IMR-90 (cell line): ENCODE measurements at regions not wholly inside any gene's neighbourhood (a gene's known extent, or its start where the extent isn't known, plus 50 kb on each side); places are given as distances from the start of the nearest gene placed in this dataset.

Source experiments
- ATAC-seq: fragments of 200-7000 bp; cut with Tn5 transposase; 2 replicates; pipeline ENCODE4 v1.9.1; 2020; ENCODE audit warnings: low read depth, mild to moderate bottlenecking, moderate library complexity
- BruUV-seq: library from RNA; stranded (reverse); fragments of 400-500 nt; replicated peaks from 2 replicates; lab custom pipeline; 2021; lab: Mats Ljungman, UMichigan
- CTCF ChIA-PET: fragments of 300-600 bp; formaldehyde crosslinking; extraction: SDS; loops from one replicate; lab custom pipeline; 2021; ENCODE audit warnings: antibody characterized with exemption; lab: Yijun Ruan, JAX
- POLR2A ChIA-PET: fragments of 300-600 bp; sonication (Branson Sonifier 250); formaldehyde crosslinking; loops from one replicate; lab custom pipeline; 2022; ENCODE audit warnings: antibody characterized with exemption; ENCODE audit not compliant: unreplicated experiment; lab: Charles Lee
- DNase-seq: peaks from one replicate; pipeline ENCODE4 v3.0.0; 2013
- H2AFZ ChIP-seq: replicated peaks from 2 replicates; pipeline ENCODE3; 2013; ENCODE audit warnings: low read length, mild to moderate bottlenecking; ENCODE audit not compliant: poor library complexity
- H2AK5ac ChIP-seq: 2 replicates; pipeline ENCODE4 v1.6.1; 2013; ENCODE audit warnings: low read depth, low read length, inconsistent platforms
- H2AK9ac ChIP-seq: replicated peaks from 2 replicates; pipeline ENCODE3; 2013; ENCODE audit warnings: mild to moderate bottlenecking, low read depth, low read length, moderate library complexity; ENCODE audit not compliant: poor library complexity
- H2BK120ac ChIP-seq: 2 replicates; pipeline ENCODE4 v1.6.1; 2013; ENCODE audit warnings: low read depth, low read length, inconsistent platforms
- H2BK15ac ChIP-seq: 3 replicates; pipeline ENCODE4 v1.6.1; 2013; ENCODE audit warnings: low read depth, low read length, inconsistent platforms
- H2BK20ac ChIP-seq: 2 replicates; pipeline ENCODE4 v1.6.1; 2013; ENCODE audit warnings: low read depth, mild to moderate bottlenecking, inconsistent platforms, low read length, moderate library complexity
- H2BK5ac ChIP-seq: 2 replicates; pipeline ENCODE4 v1.6.1; 2013; ENCODE audit warnings: mild to moderate bottlenecking, low read depth, low read length, inconsistent platforms; ENCODE audit not compliant: poor library complexity, severe bottlenecking
- H3K14ac ChIP-seq: replicated peaks from 2 replicates; pipeline ENCODE4 v1.6.1; 2013; ENCODE audit warnings: low read depth, low read length, inconsistent platforms
- H3K18ac ChIP-seq: 2 replicates; pipeline ENCODE4 v1.6.1; 2013; ENCODE audit warnings: low read depth, low read length, control low read depth
- H3K23ac ChIP-seq: 2 replicates; pipeline ENCODE4 v1.6.1; 2013; ENCODE audit warnings: low read depth, low read length, inconsistent platforms
- H3K27ac ChIP-seq: 2 replicates; pipeline ENCODE4 v1.5.1; 2013; ENCODE audit warnings: mild to moderate bottlenecking, control low read depth, low read length; ENCODE audit not compliant: insufficient read depth
- H3K27me3 ChIP-seq: 2 replicates; pipeline ENCODE4 v1.6.1; 2013; ENCODE audit warnings: low read length; ENCODE audit not compliant: control insufficient read depth, insufficient read depth
- H3K36me3 ChIP-seq: 2 replicates; pipeline ENCODE4 v1.6.1; 2013; ENCODE audit warnings: low read length, mixed read lengths; ENCODE audit not compliant: control insufficient read depth, insufficient read depth
- H3K4ac ChIP-seq: 2 replicates; pipeline ENCODE4 v1.6.1; 2013; ENCODE audit warnings: low read depth, low read length, inconsistent platforms
- H3K4me1 ChIP-seq: 2 replicates; pipeline ENCODE4 v1.6.1; 2013; ENCODE audit warnings: low read length, mixed read lengths; ENCODE audit not compliant: control insufficient read depth, insufficient read depth
- H3K4me2 ChIP-seq: 2 replicates; pipeline ENCODE4 v1.6.1; 2013; ENCODE audit warnings: low read depth, mild to moderate bottlenecking, control low read depth, low read length, moderate library complexity
- H3K4me3 ChIP-seq: 2 replicates; pipeline ENCODE4 v1.5.1; 2013; ENCODE audit warnings: low read depth, mild to moderate bottlenecking, control low read depth, low read length, moderate library complexity; ENCODE audit not compliant: insufficient read depth
- H3K56ac ChIP-seq: 2 replicates; pipeline ENCODE4 v1.6.1; 2013; ENCODE audit warnings: low read length, inconsistent platforms; ENCODE audit not compliant: insufficient read depth; ENCODE audit errors: extremely low read depth
- H3K79me1 ChIP-seq, 2 experiments: 2 replicates each; pipeline ENCODE4 v1.6.1; 2013; ENCODE audit warnings: low read length in 2 of 2, inconsistent platforms in 1 of 2, low read depth in 1 of 2
- H3K9ac ChIP-seq: 2 replicates; pipeline ENCODE4 v1.6.1; 2013; ENCODE audit warnings: low read depth, low read length, control low read depth
- H3K9me1 ChIP-seq: 2 replicates; pipeline ENCODE4 v1.6.1; 2013; ENCODE audit warnings: low read length, inconsistent platforms; ENCODE audit not compliant: insufficient read depth
- H3K9me3 ChIP-seq: 2 replicates; pipeline ENCODE4 v1.6.1; 2013; ENCODE audit warnings: low read length; ENCODE audit not compliant: control insufficient read depth, insufficient read depth
- H4K20me1 ChIP-seq: 2 replicates; pipeline ENCODE4 v1.6.1; 2013; ENCODE audit warnings: low read length, inconsistent platforms; ENCODE audit not compliant: insufficient read depth
- H4K5ac ChIP-seq: 2 replicates; pipeline ENCODE4 v1.6.1; 2013; ENCODE audit warnings: mild to moderate bottlenecking, low read depth, low read length, control low read depth
- H4K8ac ChIP-seq, 2 experiments: 2 replicates each; pipeline ENCODE4 v1.6.1; 2013; ENCODE audit warnings: low read depth in 2 of 2, low read length in 2 of 2, control low read depth in 1 of 2, inconsistent platforms in 1 of 2
- H4K91ac ChIP-seq: 2 replicates; pipeline ENCODE4 v1.6.1; 2013; ENCODE audit warnings: low read depth, low read length, inconsistent platforms; ENCODE audit not compliant: insufficient read depth
- BHLHE40 ChIP-seq: fragments of 150-350 bp; IDR thresholded peaks from 2 replicates; pipeline ENCODE4 v1.6.1; 2016; ENCODE audit warnings: mild to moderate bottlenecking, low read depth, low read length
- CEBPB ChIP-seq: IDR thresholded peaks from 2 replicates; pipeline ENCODE4 v1.6.1; 2012; ENCODE audit warnings: low read depth, low read length, improper control_type of control experiment
- CHD1 ChIP-seq: IDR thresholded peaks from 2 replicates; pipeline ENCODE4 v1.6.1; 2012; ENCODE audit warnings: low read depth, low read length, improper control_type of control experiment
- FOS ChIP-seq: fragments of 150-350 bp; IDR thresholded peaks from 2 replicates; pipeline ENCODE4 v1.6.1; 2016; ENCODE audit warnings: low read depth, low read length
- MAFK ChIP-seq: IDR thresholded peaks from 2 replicates; pipeline ENCODE4 v1.6.1; 2012; ENCODE audit warnings: low read depth, low read length, improper control_type of control experiment
- MAZ ChIP-seq: IDR thresholded peaks from 2 replicates; pipeline ENCODE4 v1.6.1; 2012; ENCODE audit warnings: low read depth, mild to moderate bottlenecking, low read length, improper control_type of control experiment, moderate library complexity, borderline replicate concordance
- NFE2L2 ChIP-seq: fragments of 150-350 bp; IDR thresholded peaks from 2 replicates; pipeline ENCODE4 v1.6.1; 2016; ENCODE audit warnings: low read depth, mild to moderate bottlenecking, low read length
- POLR2A ChIP-seq: IDR thresholded peaks from 2 replicates; pipeline ENCODE4 v1.6.1; 2012; ENCODE audit warnings: mild to moderate bottlenecking, low read depth, low read length
- RAD21 ChIP-seq: IDR thresholded peaks from 2 replicates; pipeline ENCODE4 v1.6.1; 2012; ENCODE audit warnings: low read length, improper control_type of control experiment
- RCOR1 ChIP-seq: IDR thresholded peaks from 2 replicates; pipeline ENCODE4 v1.6.1; 2012; ENCODE audit warnings: mild to moderate bottlenecking, low read length, improper control_type of control experiment; ENCODE audit not compliant: insufficient replicate concordance
- RFX5 ChIP-seq: IDR thresholded peaks from 2 replicates; pipeline ENCODE4 v1.8.0; 2012; ENCODE audit warnings: low read depth, mild to moderate bottlenecking, low read length, moderate library complexity
- SMC3 ChIP-seq: fragments of 150-350 bp; IDR thresholded peaks from 2 replicates; pipeline ENCODE4 v1.6.1; 2016; ENCODE audit warnings: low read depth, mild to moderate bottlenecking, antibody characterized with exemption, low read length, moderate library complexity
- WGBS, 2 experiments: methylation state at CpG; one replicate each; pipeline versions ENCODE4 v1.1.5 to v1.1.7; 2013; ENCODE audit warnings: missing lambda C conversion rate in 2 of 2; ENCODE audit not compliant: insufficient read length in 1 of 2; ENCODE audit errors: extremely low coverage in 2 of 2; 5-methylcytosine and 5-hydroxymethylcytosine counted together
- dilution Hi-C: fragments of 300-500 bp; cut with HindIII; formaldehyde crosslinking; loops from one replicate; pipeline ENCODE4 v1.14.3; 2018; ENCODE audit warnings: low sequenced_read_pairs; ENCODE audit not compliant: unreplicated experiment
- in situ Hi-C: fragments of 300-500 bp; cut with MboI; formaldehyde crosslinking; loops from 3 replicates; pipeline ENCODE4 v1.14.3; 2019; ENCODE audit warnings: low sequenced_read_pairs, inconsistent platforms, mixed read lengths
- intact Hi-C: fragments of 100-400 bp; cut with micrococcal nuclease; formaldehyde crosslinking; loops from 2 replicates; pipeline ENCODE4 v1.10.0; 2022
- TF ChIP-seq, protein P1 (sequence below): conservative IDR thresholded peaks from 2 replicates; pipeline ENCODE4 v1.5.1; 2012; ENCODE audit warnings: mild to moderate bottlenecking, low read depth, low read length, improper control_type of control experiment
- TF ChIP-seq, protein P2 (sequence below): fragments of 150-350 bp; IDR thresholded peaks from 2 replicates; pipeline ENCODE4 v1.6.1; 2017; ENCODE audit warnings: mild to moderate bottlenecking, antibody characterized with exemption, low read length, low read depth

DNA sequence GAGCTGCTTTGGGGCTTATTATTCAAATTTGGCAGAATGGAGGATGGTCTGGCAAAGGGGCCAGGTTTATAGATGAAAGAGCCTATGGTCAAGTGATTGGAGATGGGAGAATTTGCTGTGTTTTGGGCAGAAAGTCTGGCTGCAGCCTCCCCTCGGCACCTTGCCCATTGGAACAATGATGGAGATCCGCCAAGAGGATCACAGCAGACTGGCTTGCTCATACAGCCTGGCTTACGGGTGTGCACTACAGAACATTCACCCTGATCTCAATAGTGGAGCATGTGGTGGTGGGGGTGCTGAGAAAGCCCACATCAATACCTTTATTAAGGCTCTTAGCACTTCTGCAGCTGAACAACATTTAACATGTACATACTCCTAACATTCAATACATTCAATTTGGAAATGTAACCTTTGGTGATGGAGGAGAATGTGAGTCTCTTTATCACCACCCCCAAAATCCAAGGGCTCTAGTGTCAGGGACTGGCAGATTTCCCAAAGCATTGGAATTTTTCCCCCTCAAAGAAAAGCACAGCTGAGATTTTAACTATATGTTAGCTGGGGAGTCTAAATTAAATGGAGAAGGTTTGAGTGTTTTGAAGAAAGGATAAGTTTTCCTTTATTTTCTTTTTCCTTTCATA, 118.4 kb upstream of the TMC3 start:
- no peak overlapping the region for H3K56ac ChIP-seq
- H4K5ac ChIP-seq: no peak overlapping the region
- in situ Hi-C loops: no loop called here
- ChIA-PET POLR2A (no interaction called here), CTCF (no interaction called here)
- H2BK120ac ChIP-seq: no peak overlapping the region
- TF ChIP-seq CEBPB (no peak), NFE2L2 (no peak), SMC3 (no peak), POLR2A (no peak), FOS (no peak), MAZ (no peak), RFX5 (no peak), CHD1 (no peak), RCOR1 (no peak), BHLHE40 (no peak), RAD21 (no peak), MAFK (no peak)
- TF ChIP-seq, protein P1, sequence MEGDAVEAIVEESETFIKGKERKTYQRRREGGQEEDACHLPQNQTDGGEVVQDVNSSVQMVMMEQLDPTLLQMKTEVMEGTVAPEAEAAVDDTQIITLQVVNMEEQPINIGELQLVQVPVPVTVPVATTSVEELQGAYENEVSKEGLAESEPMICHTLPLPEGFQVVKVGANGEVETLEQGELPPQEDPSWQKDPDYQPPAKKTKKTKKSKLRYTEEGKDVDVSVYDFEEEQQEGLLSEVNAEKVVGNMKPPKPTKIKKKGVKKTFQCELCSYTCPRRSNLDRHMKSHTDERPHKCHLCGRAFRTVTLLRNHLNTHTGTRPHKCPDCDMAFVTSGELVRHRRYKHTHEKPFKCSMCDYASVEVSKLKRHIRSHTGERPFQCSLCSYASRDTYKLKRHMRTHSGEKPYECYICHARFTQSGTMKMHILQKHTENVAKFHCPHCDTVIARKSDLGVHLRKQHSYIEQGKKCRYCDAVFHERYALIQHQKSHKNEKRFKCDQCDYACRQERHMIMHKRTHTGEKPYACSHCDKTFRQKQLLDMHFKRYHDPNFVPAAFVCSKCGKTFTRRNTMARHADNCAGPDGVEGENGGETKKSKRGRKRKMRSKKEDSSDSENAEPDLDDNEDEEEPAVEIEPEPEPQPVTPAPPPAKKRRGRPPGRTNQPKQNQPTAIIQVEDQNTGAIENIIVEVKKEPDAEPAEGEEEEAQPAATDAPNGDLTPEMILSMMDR: no peak
- TF ChIP-seq, protein P2, sequence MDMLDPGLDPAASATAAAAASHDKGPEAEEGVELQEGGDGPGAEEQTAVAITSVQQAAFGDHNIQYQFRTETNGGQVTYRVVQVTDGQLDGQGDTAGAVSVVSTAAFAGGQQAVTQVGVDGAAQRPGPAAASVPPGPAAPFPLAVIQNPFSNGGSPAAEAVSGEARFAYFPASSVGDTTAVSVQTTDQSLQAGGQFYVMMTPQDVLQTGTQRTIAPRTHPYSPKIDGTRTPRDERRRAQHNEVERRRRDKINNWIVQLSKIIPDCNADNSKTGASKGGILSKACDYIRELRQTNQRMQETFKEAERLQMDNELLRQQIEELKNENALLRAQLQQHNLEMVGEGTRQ: no peak
- H2BK5ac ChIP-seq: no peak overlapping the region
- BruUV-seq: no TSS peak
- H2BK20ac ChIP-seq: no peak overlapping the region
- no peak overlapping the region for H3K9ac ChIP-seq
- peaks cover 1% of the 10 kb centered on the region; the same call in 1 of the 2 replicates for H3K4me1 ChIP-seq
- ATAC-seq (no peak), DNase-seq (peak; percentile 66)
- H3K79me1 ChIP-seq: no peaks in the 10 kb centered on the region
- H3K4ac ChIP-seq: no peak overlapping the region
- no peak overlapping the region for H2AK5ac ChIP-seq
- no peak overlapping the region for H3K4me2 ChIP-seq
- intact Hi-C loops: no loop called here
- H2AFZ ChIP-seq: no peak overlapping the region
- WGBS, 2 experiments: no CpG with 5 or more reads among the region's 3 CpGs
- no peak overlapping the region for H3K18ac ChIP-seq
- no peak overlapping the region for H2BK15ac ChIP-seq
- no peaks in the 10 kb centered on the region for H3K9me1 ChIP-seq
- dilution Hi-C loops: no loop called here
- H4K8ac ChIP-seq: no peak overlapping the region
- no peak overlapping the region for H3K27ac ChIP-seq
- H3K4me3 ChIP-seq: no peak overlapping the region
- H4K91ac ChIP-seq: no peak overlapping the region
- H2AK9ac ChIP-seq: no peak overlapping the region
- H3K9me3 ChIP-seq: no peaks in the 10 kb centered on the region
- H3K36me3 ChIP-seq: no peaks in the 10 kb centered on the region
- no peaks in the 10 kb centered on the region for H3K27me3 ChIP-seq
- no peaks in the 10 kb centered on the region for H4K20me1 ChIP-seq
- no peak overlapping the region for H3K14ac ChIP-seq
- no peak overlapping the region for H3K23ac ChIP-seq
